ENCODE measurements at regions not wholly inside any gene's neighbourhood (a gene's known extent, or its start where the extent isn't known, plus 50 kb on each side); places are given as distances from the start of the nearest gene placed in this dataset.

DNA sequence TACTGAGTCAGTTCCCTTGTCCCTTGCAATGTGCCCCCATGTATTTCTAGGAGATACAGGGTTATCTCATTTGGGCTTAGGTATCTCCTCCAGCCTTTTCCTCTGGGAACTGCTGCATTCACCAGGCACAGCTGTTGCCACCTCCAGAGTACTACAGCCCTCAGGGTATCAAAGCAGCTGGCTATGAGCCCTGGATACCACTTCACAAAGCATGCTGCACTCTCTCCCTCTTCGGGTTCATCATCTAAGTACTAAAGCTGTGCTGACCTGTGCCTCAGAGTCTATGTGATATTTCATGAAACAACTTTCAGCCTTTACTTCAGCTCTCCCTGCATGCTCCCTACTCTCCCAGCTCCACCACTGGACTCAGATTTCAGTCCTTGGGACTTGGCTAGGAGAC is 62.3 kb downstream of the CCDC185 start:
- TF ChIP-seq, protein P1, sequence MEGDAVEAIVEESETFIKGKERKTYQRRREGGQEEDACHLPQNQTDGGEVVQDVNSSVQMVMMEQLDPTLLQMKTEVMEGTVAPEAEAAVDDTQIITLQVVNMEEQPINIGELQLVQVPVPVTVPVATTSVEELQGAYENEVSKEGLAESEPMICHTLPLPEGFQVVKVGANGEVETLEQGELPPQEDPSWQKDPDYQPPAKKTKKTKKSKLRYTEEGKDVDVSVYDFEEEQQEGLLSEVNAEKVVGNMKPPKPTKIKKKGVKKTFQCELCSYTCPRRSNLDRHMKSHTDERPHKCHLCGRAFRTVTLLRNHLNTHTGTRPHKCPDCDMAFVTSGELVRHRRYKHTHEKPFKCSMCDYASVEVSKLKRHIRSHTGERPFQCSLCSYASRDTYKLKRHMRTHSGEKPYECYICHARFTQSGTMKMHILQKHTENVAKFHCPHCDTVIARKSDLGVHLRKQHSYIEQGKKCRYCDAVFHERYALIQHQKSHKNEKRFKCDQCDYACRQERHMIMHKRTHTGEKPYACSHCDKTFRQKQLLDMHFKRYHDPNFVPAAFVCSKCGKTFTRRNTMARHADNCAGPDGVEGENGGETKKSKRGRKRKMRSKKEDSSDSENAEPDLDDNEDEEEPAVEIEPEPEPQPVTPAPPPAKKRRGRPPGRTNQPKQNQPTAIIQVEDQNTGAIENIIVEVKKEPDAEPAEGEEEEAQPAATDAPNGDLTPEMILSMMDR (conservative IDR thresholded peaks at IDR 0.05 in 1 of 2, IDR thresholded peaks at IDR 0.05 in 1 of 2; ENCODE audit: low read depth in 1 of 2, low read length in 2 of 2), result no peak
- TF ChIP-seq EZH2 (IDR thresholded peaks at IDR 0.05; ENCODE audit: low read length, missing control alignments), result no peak

All from fibroblast of lung (primary cell).